ENCODE measurements at regions not wholly inside any gene's neighbourhood (a gene's known extent, or its start where the extent isn't known, plus 50 kb on each side); places are given as distances from the start of the nearest gene placed in this dataset.

GRCh38 chr2:15763822-15764682 lies 172.4 kb downstream of the DDX1 start:
- no peaks in the 10 kb centered on the region for H3K9me3 ChIP-seq
- peak in 1 of 2 donors; percentile 12 for DNase-seq
- no peak overlapping the region for H3K4me3 ChIP-seq
- WGBS, 2 donors: 94 to 95% methylated on average over 14 of the region's 14 CpGs
- H3K27ac ChIP-seq: no peak overlapping the region
- no peak for TF ChIP-seq POLR2A (IDR thresholded peaks at IDR 0.05)
- TF ChIP-seq EP300 (IDR thresholded peaks at IDR 0.05): no peak
- TF ChIP-seq POLR2AphosphoS5 (IDR thresholded peaks at IDR 0.05): no peak
- TF ChIP-seq CTCF (IDR thresholded peaks at IDR 0.05): no peak
- H3K27me3 ChIP-seq: no peaks in the 10 kb centered on the region
- H3K4me1 ChIP-seq: peaks cover 0 to 7% (median 2%) of the 10 kb centered on the region in 4 donors
- ATAC-seq (ENCODE audit: low FRiP score in 2 of 2): no peak
- no peaks in the 10 kb centered on the region for H3K36me3 ChIP-seq

- DNase-seq (peak in 1 of 2 donors; percentile 6), ATAC-seq (ENCODE audit: low FRiP score in 2 of 2) (no peak)
- Histone ChIP-seq H3K9me3 (no peaks in the 10 kb centered on the region), H3K27me3 (no peaks in the 10 kb centered on the region), H3K4me1 (peaks cover 0 to 7% (median 2%) of the 10 kb centered on the region in 4 donors), H3K27ac (no peak overlapping the region), H3K4me3 (no peak overlapping the region), H3K36me3 (no peaks in the 10 kb centered on the region)
- no peak for TF ChIP-seq POLR2AphosphoS5 (IDR thresholded peaks at IDR 0.05)
- no peak for TF ChIP-seq EP300 (IDR thresholded peaks at IDR 0.05)
- no peak for TF ChIP-seq CTCF (IDR thresholded peaks at IDR 0.05)
- TF ChIP-seq POLR2A (IDR thresholded peaks at IDR 0.05): no peak
- 91 to 96% methylated on average over 3 to 4 of the region's 4 CpGs for WGBS, 2 donors
These were observed 173.0 kb downstream of the DDX1 start for GRCh38 chr2:15764683-15765011.

GRCh38 chr2:15765211-15765610 lies 173.5 kb downstream of the DDX1 start:
- no peaks in the 10 kb centered on the region for H3K36me3 ChIP-seq
- TF ChIP-seq EP300 (IDR thresholded peaks at IDR 0.05) (no peak), POLR2AphosphoS5 (IDR thresholded peaks at IDR 0.05) (no peak), POLR2A (IDR thresholded peaks at IDR 0.05) (no peak), CTCF (IDR thresholded peaks at IDR 0.05) (no peak)
- no peak for ATAC-seq (ENCODE audit: low FRiP score in 2 of 2)
- no peak overlapping the region for H3K4me3 ChIP-seq
- H3K27me3 ChIP-seq: no peaks in the 10 kb centered on the region
- 72 to 79% methylated on average over 5 of the region's 5 CpGs for WGBS, 2 donors
- DNase-seq: peak in 1 of 2 donors; percentile 8
- H3K9me3 ChIP-seq: no peaks in the 10 kb centered on the region
- H3K27ac ChIP-seq: no peak overlapping the region
- peaks cover 0 to 5% (median 2%) of the 10 kb centered on the region in 4 donors for H3K4me1 ChIP-seq

- DNase-seq: peak in 1 of 2 donors; percentile 50
- Histone ChIP-seq H3K27me3 (no peaks in the 10 kb centered on the region), H3K4me1 (peaks cover 0 to 2% (median 0%) of the 10 kb centered on the region in 4 donors), H3K27ac (no peak overlapping the region), H3K9me3 (no peaks in the 10 kb centered on the region), H3K4me3 (no peak overlapping the region), H3K36me3 (no peaks in the 10 kb centered on the region)
- ATAC-seq (ENCODE audit: low FRiP score in 2 of 2): no peak
- 83 to 85% methylated on average over 6 to 13 of the region's 13 CpGs for WGBS, 2 donors
- TF ChIP-seq CTCF (IDR thresholded peaks at IDR 0.05) (no peak), EP300 (IDR thresholded peaks at IDR 0.05) (no peak), POLR2A (IDR thresholded peaks at IDR 0.05) (no peak), POLR2AphosphoS5 (IDR thresholded peaks at IDR 0.05) (no peak)
These were observed 174.1 kb downstream of the DDX1 start for GRCh38 chr2:15765686-15766302.
